GM12878 (cell line): ENCODE measurements at regions not wholly inside any gene's neighbourhood (a gene's known extent, or its start where the extent isn't known, plus 50 kb on each side); places are given as distances from the start of the nearest gene placed in this dataset.

ENCODE experiments used
- ATAC-seq: fragments of 200-7000 bp; cut with Tn5 transposase; 3 replicates; pipeline ENCODE4 v1.9.1; 2020; ENCODE audit warnings: mild to moderate bottlenecking, moderate library complexity
- BruUV-seq: library from RNA; stranded (reverse); fragments of 400-500 nt; replicated peaks from 2 replicates; lab custom pipeline; 2021; lab: Mats Ljungman, UMichigan
- CTCF ChIA-PET: fragments of 300-600 bp; sonication (Branson Sonifier 250); formaldehyde crosslinking; extraction: SDS; loops from one replicate; lab custom pipeline; 2021; ENCODE audit warnings: inconsistent platforms; lab: Yijun Ruan, JAX
- POLR2A ChIA-PET: fragments of 350-600 bp; formaldehyde crosslinking; extraction: SDS; loops from one replicate; lab custom pipeline; 2021; ENCODE audit warnings: inconsistent platforms; lab: Charles Lee
- RAD21 ChIA-PET: fragments of 300-600 bp; sonication (Branson Sonifier 250); formaldehyde crosslinking; loops from one replicate; lab custom pipeline; 2023; ENCODE audit warnings: antibody characterized with exemption; ENCODE audit not compliant: unreplicated experiment; lab: Charles Lee
- SMC1A ChIA-PET: fragments of 300-600 bp; sonication (Branson Sonifier 250); formaldehyde crosslinking; loops from one replicate; lab custom pipeline; 2023; ENCODE audit not compliant: unreplicated experiment, uncharacterized antibody; lab: Charles Lee
- DNase-seq: peaks from one replicate; pipeline ENCODE4 v3.0.0-alpha.2; 2011; ENCODE audit warnings: low read depth, low spot score
- FAIRE-seq: peaks from 3 replicates; lab custom pipeline; 2011; peaks lifted over from hg19 to GRCh38; lab: Jason Lieb, UNC
- H2AFZ ChIP-seq: 2 replicates; pipeline ENCODE4 v1.6.0; 2011; ENCODE audit warnings: low read depth, low read length, control low read depth; ENCODE audit not compliant: control insufficient read depth
- H3K27ac ChIP-seq: 2 replicates; pipeline ENCODE4 v1.5.1; 2011; ENCODE audit warnings: control low read depth; ENCODE audit not compliant: control insufficient read depth, insufficient read depth
- H3K27me3 ChIP-seq, 2 experiments: replicated peaks in 1 of 2; 2 replicates each; pipeline versions ENCODE4 v1.6.0 to v1.6.1; 2011; ENCODE audit warnings: low read length in 1 of 2; ENCODE audit not compliant: control insufficient read depth in 2 of 2, insufficient read depth in 2 of 2
- H3K36me3 ChIP-seq, 2 experiments: 2 replicates each; pipeline ENCODE4 v1.5.1; 2011; ENCODE audit warnings: low read length in 1 of 2; ENCODE audit not compliant: control insufficient read depth in 2 of 2, insufficient read depth in 2 of 2
- H3K4me1 ChIP-seq: 2 replicates; pipeline ENCODE4 v1.6.1; 2011; ENCODE audit warnings: mild to moderate bottlenecking, low read length, moderate library complexity, mixed read lengths; ENCODE audit not compliant: control insufficient read depth, insufficient read depth
- H3K4me2 ChIP-seq: 2 replicates; pipeline ENCODE4 v1.6.0; 2011; ENCODE audit warnings: control low read depth; ENCODE audit not compliant: control insufficient read depth, insufficient read depth
- H3K4me3 ChIP-seq: fragments of 200-600 bp; sonication (generic); 2 replicates; pipeline ENCODE4 v1.5.1; 2016
- H3K79me2 ChIP-seq: 2 replicates; pipeline ENCODE4 v1.6.0; 2011; ENCODE audit warnings: low read length; ENCODE audit not compliant: control insufficient read depth, insufficient read depth
- H3K9ac ChIP-seq: 2 replicates; pipeline ENCODE4 v1.8.0; 2011; ENCODE audit warnings: low read length, control low read depth, mixed read lengths; ENCODE audit not compliant: control insufficient read depth, insufficient read depth
- H3K9me3 ChIP-seq: replicated peaks from 3 replicates; pipeline ENCODE4 v1.5.1; 2011; ENCODE audit warnings: mild to moderate bottlenecking, low read length; ENCODE audit not compliant: control insufficient read depth, insufficient read depth
- H4K20me1 ChIP-seq: 2 replicates; pipeline ENCODE4 v1.6.0; 2011; ENCODE audit not compliant: control insufficient read depth, insufficient read depth
- ASH2L ChIP-seq: fragments of 300-600, 200-600 bp; sonication (generic); IDR thresholded peaks from 2 replicates; pipeline ENCODE4 v1.6.1; 2017; ENCODE audit warnings: low read depth, mild to moderate bottlenecking, borderline replicate concordance
- CEBPZ ChIP-seq: fragments of 150-350 bp; IDR thresholded peaks from 2 replicates; pipeline ENCODE4 v1.6.1; 2016; ENCODE audit warnings: low read depth, low read length
- CHD1 ChIP-seq: IDR thresholded peaks from 2 replicates; pipeline ENCODE4 v1.6.1; 2012; ENCODE audit warnings: low read depth, low read length, improper control_type of control experiment
- CUX1 ChIP-seq: IDR thresholded peaks from 2 replicates; pipeline ENCODE4 v1.6.1; 2012; ENCODE audit warnings: improper control_type of control experiment, low read depth, low read length; ENCODE audit not compliant: insufficient replicate concordance
- EED ChIP-seq: sonication (generic); IDR thresholded peaks from 2 replicates; pipeline ENCODE4 v1.6.1; 2016; ENCODE audit warnings: antibody characterized with exemption, low read depth
- EP300 ChIP-seq, 2 experiments: fragments of 150-350 bp in 1 of 2; IDR thresholded peaks; 2 replicates each; pipeline ENCODE4 v1.6.1; 2011 to 2012; ENCODE audit warnings: low read depth in 2 of 2, low read length in 2 of 2, borderline replicate concordance in 1 of 2, improper control_type of control experiment in 1 of 2, inconsistent platforms in 1 of 2; ENCODE audit not compliant: control insufficient read depth in 1 of 2
- IKZF1 ChIP-seq: fragments of 450-650 bp; conservative IDR thresholded peaks from 2 replicates; pipeline ENCODE4 v1.6.1; 2017; ENCODE audit warnings: antibody characterized with exemption, mild to moderate bottlenecking
- IRF4 ChIP-seq: IDR thresholded peaks from 2 replicates; pipeline ENCODE4 v1.6.1; 2011; ENCODE audit warnings: low read depth, low read length
- MTA2 ChIP-seq: fragments of 450-650 bp; IDR thresholded peaks from 2 replicates; pipeline ENCODE4 v1.6.1; 2016; ENCODE audit warnings: low read depth, mild to moderate bottlenecking, moderate library complexity
- MYC ChIP-seq: IDR thresholded peaks from 2 replicates; pipeline ENCODE4 v1.6.1; 2011; ENCODE audit warnings: mild to moderate bottlenecking, low read length, moderate library complexity, inconsistent platforms; ENCODE audit not compliant: insufficient read depth, insufficient replicate concordance, insufficient read length, severe bottlenecking
- NBN ChIP-seq: fragments of 450-650 bp; IDR thresholded peaks from 2 replicates; pipeline ENCODE4 v1.6.1; 2016
- PAX5 ChIP-seq: IDR thresholded peaks from 2 replicates; pipeline ENCODE4 v1.6.1; 2011; ENCODE audit warnings: low read depth, low read length, borderline replicate concordance
- PML ChIP-seq: IDR thresholded peaks from 2 replicates; pipeline ENCODE4 v1.6.1; 2012; ENCODE audit warnings: low read length, inconsistent platforms
- RAD21 ChIP-seq: IDR thresholded peaks from 2 replicates; pipeline ENCODE4 v1.6.1; 2011; ENCODE audit warnings: mild to moderate bottlenecking, low read depth, low read length, moderate library complexity; ENCODE audit not compliant: insufficient read depth
- SMARCA5 ChIP-seq: fragments of 450-650 bp; IDR thresholded peaks from 2 replicates; pipeline ENCODE4 v1.6.1; 2017; ENCODE audit warnings: mild to moderate bottlenecking
- TCF7 ChIP-seq: IDR thresholded peaks from 2 replicates; pipeline ENCODE4 v1.6.1; 2014; ENCODE audit warnings: antibody characterized with exemption, borderline replicate concordance
- YY1 ChIP-seq: IDR thresholded peaks from 2 replicates; pipeline ENCODE4 v1.6.1; 2011; ENCODE audit warnings: low read depth, mild to moderate bottlenecking, low read length
- WGBS: methylation state at CpG from one replicate; pipeline ENCODE4 v1.1.6; 2016; ENCODE audit warnings: low lambda C conversion rate; ENCODE audit not compliant: insufficient replicate concordance, insufficient coverage; ENCODE audit errors: missing lambda C conversion rate; 5-methylcytosine and 5-hydroxymethylcytosine counted together
- in situ Hi-C: fragments of 300-500 bp; cut with MboI; formaldehyde crosslinking; loops from 9 replicates; pipeline ENCODE4 v1.14.3; 2018; ENCODE audit warnings: mixed read lengths
- intact Hi-C: fragments of 100-400 bp; cut with micrococcal nuclease; formaldehyde crosslinking; loops from one replicate; pipeline ENCODE4 v1.14.2; 2022; ENCODE audit not compliant: unreplicated experiment

GRCh38 chr1:167158813-167159275 lies 61.8 kb upstream of the POU2F1 start (continued):
- no peak for TF ChIP-seq CUX1

- ChIA-PET SMC1A (no interaction called here), POLR2A (no interaction called here), CTCF (no interaction called here), RAD21 (no interaction called here)
- Histone ChIP-seq H2AFZ (no peak overlapping the region), H3K4me2 (no peak overlapping the region), H3K9ac (no peak overlapping the region), H3K27ac (no peak overlapping the region), H3K4me3 (no peak overlapping the region), H3K79me2 (no peaks in the 10 kb centered on the region), H4K20me1 (no peaks in the 10 kb centered on the region), H3K4me1 (no peaks in the 10 kb centered on the region), H3K36me3 (no peaks in the 10 kb centered on the region), H3K9me3 (no peaks in the 10 kb centered on the region), H3K27me3 (no peaks in the 10 kb centered on the region; a peak in 1 of 4 replicates)
- WGBS, result 62% methylated on average over 5 of the region's 5 CpGs
- FAIRE-seq, result no peak
- intact Hi-C loops, result no loop called here
- no peak for ATAC-seq
- BruUV-seq, result no TSS peak
- in situ Hi-C loops, result no loop called here
- no peak for DNase-seq
- TF ChIP-seq EP300 (IDR thresholded peaks at IDR 0.05; ENCODE audit: borderline replicate concordance in 1 of 2, control insufficient read depth in 1 of 2, low read depth in 2 of 2, low read length in 2 of 2) (no peak), EED (no peak), IRF4 (no peak), NBN (no peak), CHD1 (no peak), TCF7 (no peak), ASH2L (no peak), CEBPZ (no peak), YY1 (no peak), SMARCA5 (no peak), MYC (no peak), RAD21 (no peak), PAX5 (no peak), IKZF1 (no peak), MTA2 (no peak), PML (no peak)
Measured at GRCh38 chr1:167159782-167160181, 60.9 kb upstream of the POU2F1 start.
